Caki2 (cell line): ENCODE measurements at regions not wholly inside any gene's neighbourhood (a gene's known extent, or its start where the extent isn't known, plus 50 kb on each side); places are given as distances from the start of the nearest gene placed in this dataset.
A peak's percentile ranks its signal among the peaks of the same experiment; 100 is the strongest.

Experiments used
- DNase-seq: peaks from one replicate; pipeline ENCODE4 v3.0.0-alpha.2; 2015; ENCODE audit warnings: low read depth
- in situ Hi-C: cut with HindIII; loops from 2 replicates; pipeline ENCODE4 v1.10.0; 2016; ENCODE audit warnings: low sequenced_read_pairs, low pct_unique_long_range_greater_than_20kb, mixed read lengths

GRCh38 chr11:29538339-29539036 is 478.3 kb downstream of the KCNA4 start:
- no peak for DNase-seq
- in situ Hi-C loops: no loop called here

GRCh38 chr11:29534836-29535235 is 482.0 kb downstream of the KCNA4 start:
- no peak for DNase-seq
- in situ Hi-C loops: no loop called here

GRCh38 chr11:29530961-29531360 is 485.9 kb downstream of the KCNA4 start:
- in situ Hi-C loops: no loop called here
- no peak for DNase-seq

GRCh38 chr11:29527391-29527936 is 489.4 kb downstream of the KCNA4 start:
- in situ Hi-C loops: no loop called here
- peak; percentile 73 for DNase-seq

GRCh38 chr11:29518389-29519174 is 498.2 kb downstream of the KCNA4 start:
- in situ Hi-C loops: no loop called here

GRCh38 chr11:29511394-29511793 is 505.4 kb downstream of the KCNA4 start:
- no peak for DNase-seq
- in situ Hi-C loops: no loop called here

More at GRCh38 chr11:29518389-29519174, 498.2 kb downstream of the KCNA4 start:
- DNase-seq: peak; percentile 12

- DNase-seq: no peak
- in situ Hi-C loops: no loop called here
Observed at GRCh38 chr11:29507376-29507775, 509.5 kb downstream of the KCNA4 start.

GRCh38 chr11:29495676-29496075 is 521.2 kb downstream of the KCNA4 start:
- in situ Hi-C loops: no loop called here
- DNase-seq: no peak

GRCh38 chr11:29490938-29491337 is 525.9 kb downstream of the KCNA4 start:
- DNase-seq: no peak
- in situ Hi-C loops: no loop called here

GRCh38 chr11:29486301-29486700 is 530.5 kb downstream of the KCNA4 start:
- in situ Hi-C loops: no loop called here
- no peak for DNase-seq

GRCh38 chr11:29485641-29486040 is 531.2 kb downstream of the KCNA4 start:
- in situ Hi-C loops: no loop called here
- DNase-seq: no peak

- in situ Hi-C loops: no loop called here
- no peak for DNase-seq
Observed at GRCh38 chr11:29484548-29484947, 532.3 kb downstream of the KCNA4 start.

- DNase-seq: peak; percentile 6
Observed at GRCh38 chr11:29483831-29484230, 533.0 kb downstream of the KCNA4 start.

GRCh38 chr11:29482510-29482909 is 534.3 kb downstream of the KCNA4 start:
- DNase-seq: peak; percentile 73
- in situ Hi-C loops: no loop called here

More at GRCh38 chr11:29483831-29484230, 533.0 kb downstream of the KCNA4 start:
- in situ Hi-C loops: no loop called here

- in situ Hi-C loops: no loop called here
- no peak for DNase-seq
Observed at GRCh38 chr11:29481738-29482137, 535.1 kb downstream of the KCNA4 start.

- DNase-seq: no peak
- in situ Hi-C loops: no loop called here
Observed at GRCh38 chr11:29480981-29481380, 535.8 kb downstream of the KCNA4 start.

GRCh38 chr11:29458252-29458651 is 558.6 kb downstream of the KCNA4 start:
- DNase-seq: no peak
- in situ Hi-C loops: no loop called here

- in situ Hi-C loops: no loop called here
- peak; percentile 16 for DNase-seq
Observed at GRCh38 chr11:29452146-29452545, 564.7 kb downstream of the KCNA4 start.

- in situ Hi-C loops: no loop called here
- no peak for DNase-seq
Observed at GRCh38 chr11:29449281-29450074, 567.4 kb downstream of the KCNA4 start.
